ENCODE measurements at regions not wholly inside any gene's neighbourhood (a gene's known extent, or its start where the extent isn't known, plus 50 kb on each side); places are given as distances from the start of the nearest gene placed in this dataset.

DNA sequence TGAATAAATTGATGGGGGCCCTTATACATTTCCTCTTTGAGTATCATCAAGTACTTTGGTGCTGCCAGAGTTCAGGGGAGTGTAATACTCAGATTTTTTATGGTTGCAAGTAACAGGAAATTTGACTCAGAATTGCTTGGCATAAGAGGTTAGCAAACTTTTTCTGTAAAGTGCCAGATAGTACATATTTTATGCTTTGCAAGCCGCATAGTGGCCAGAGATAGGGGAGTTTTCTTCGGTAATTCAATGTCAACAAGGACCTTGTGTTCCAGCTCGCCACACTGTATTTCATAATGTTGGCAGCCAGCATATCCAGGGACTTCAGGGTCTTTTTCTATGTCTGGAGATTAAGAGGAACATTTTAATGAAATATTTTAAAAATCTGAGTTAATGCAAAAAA, 51.0 kb upstream of the MARCHF10 start:
- no peak for DNase-seq (ENCODE audit: extremely low spot score)
- ChIA-PET POLR2A (no interaction called here), CTCF (no interaction called here)
- no peak for TF ChIP-seq CTCF (IDR thresholded peaks at IDR 0.05; ENCODE audit: control extremely low read depth, extremely low read depth, low read depth, missing control alignments)

Measured in GM10248 (cell line).